Activated CD4-positive, alpha-beta T cell treated with anti-CD3 and anti-CD28 coated beads, Interleukin-10, Interleukin-2, amounts not matched to agents 100 ng/mL and 50 ng/mL, durations not matched to agents 16 hours and 8 hours (primary cell): ENCODE measurements at regions not wholly inside any gene's neighbourhood (a gene's known extent, or its start where the extent isn't known, plus 50 kb on each side); places are given as distances from the start of the nearest gene placed in this dataset.
A peak's percentile ranks its signal among the peaks of the same experiment; 100 is the strongest.
"Not testable (repeated sequence)": the region's sequence is repeated elsewhere in the genome, so short reads cannot be mapped to it uniquely, and the experiment has no call there.

Experiments
- DNase-seq: peaks from one replicate; pipeline ENCODE4 v3.0.0-alpha.2; 2020

- DNase-seq, result no peak
Measured at GRCh38 chrX:86887341-86887740, 630.3 kb upstream of the KLHL4 start.

DNA sequence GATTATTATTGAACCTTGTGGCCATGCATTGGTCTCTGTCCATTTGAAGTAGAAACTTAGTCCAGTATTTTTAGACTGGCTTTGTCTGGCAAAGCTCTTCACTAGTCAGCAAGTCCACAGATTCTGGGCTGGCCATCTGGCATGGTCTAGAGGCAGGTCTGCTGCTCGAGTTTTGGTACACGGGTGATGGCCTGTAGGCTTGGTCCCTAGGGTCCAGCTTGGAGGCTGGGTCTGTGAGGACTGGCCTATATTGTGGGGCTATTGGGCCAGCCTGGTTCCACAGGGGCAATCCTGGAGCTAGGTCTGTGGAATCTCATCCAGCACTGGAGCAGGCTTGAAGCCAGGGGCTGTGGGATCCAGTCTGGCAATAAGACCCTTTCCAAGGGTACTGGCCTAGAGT lies 607.6 kb upstream of the KLHL4 start:
- DNase-seq, result no peak

DNA sequence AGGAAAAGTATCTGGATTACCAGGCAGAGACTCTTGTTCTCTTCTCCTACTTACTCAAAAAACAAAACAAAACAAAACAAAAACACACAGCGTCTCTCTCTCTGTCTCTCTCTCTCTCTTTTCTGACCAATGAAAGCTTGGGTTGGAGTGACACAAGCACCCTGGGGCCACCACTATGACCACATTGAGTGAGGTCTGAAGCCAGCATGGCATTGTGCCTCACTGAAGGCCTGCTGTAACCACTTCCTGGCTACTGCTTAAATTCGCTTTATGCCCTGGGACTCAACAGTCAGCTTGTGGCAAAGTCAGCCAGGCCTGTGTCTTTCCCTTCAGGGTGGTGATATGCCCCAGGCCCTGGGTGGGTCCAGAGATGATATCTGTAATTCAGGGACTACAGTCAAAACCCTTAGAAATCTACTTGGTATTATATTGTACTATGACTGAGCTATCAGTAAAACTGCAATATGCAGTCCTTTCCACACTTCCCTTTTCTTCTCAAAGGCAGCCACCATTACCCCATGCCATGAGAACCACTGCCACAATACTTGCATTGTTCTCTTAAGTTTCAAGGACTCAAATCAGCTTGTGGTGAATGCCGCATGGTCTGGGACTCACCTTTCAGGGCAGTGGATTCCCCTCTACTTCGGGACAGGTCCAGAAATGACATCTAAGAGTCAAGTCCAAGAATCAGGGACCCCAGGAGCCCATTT lies 606.8 kb upstream of the KLHL4 start:
- no peak for DNase-seq

DNA sequence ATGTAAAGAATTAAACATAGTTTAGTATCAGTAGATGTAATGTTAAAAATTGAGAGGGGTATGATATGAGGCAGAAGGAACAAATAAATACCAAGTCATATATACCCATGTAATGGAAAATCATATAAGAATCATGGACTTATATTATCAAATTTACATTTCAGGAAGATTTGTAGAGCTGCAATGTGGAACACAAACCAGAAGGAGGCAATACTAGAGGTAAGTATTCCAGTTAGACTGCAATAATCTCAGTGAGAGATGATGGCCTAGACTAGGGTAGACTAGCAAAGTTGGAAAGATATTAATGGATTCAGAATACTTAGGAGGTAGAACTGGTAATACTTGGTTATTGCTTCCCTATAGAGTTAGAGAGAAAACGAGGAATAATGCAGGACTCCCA lies 603.0 kb upstream of the KLHL4 start:
- no peak for DNase-seq

DNA sequence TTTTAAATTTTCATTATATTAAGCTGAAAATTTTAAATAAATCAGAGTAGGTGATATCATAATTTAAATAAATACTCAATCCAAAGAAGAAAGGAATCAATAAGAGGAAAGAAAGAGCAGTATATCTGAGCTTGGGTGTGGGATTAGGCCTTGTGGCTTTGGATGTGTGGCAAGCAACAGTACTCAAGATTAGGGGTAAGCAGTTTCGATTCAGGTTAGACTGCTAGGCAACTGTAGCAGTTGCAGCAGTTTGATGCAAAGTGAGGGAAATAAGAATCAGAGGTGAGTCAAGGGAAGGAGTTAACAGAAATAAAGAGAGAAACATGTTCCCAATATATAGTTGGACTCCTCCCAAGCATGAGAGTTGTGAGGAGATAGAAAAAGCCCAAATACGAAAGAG lies 599.6 kb upstream of the KLHL4 start:
- DNase-seq, result no peak

DNA sequence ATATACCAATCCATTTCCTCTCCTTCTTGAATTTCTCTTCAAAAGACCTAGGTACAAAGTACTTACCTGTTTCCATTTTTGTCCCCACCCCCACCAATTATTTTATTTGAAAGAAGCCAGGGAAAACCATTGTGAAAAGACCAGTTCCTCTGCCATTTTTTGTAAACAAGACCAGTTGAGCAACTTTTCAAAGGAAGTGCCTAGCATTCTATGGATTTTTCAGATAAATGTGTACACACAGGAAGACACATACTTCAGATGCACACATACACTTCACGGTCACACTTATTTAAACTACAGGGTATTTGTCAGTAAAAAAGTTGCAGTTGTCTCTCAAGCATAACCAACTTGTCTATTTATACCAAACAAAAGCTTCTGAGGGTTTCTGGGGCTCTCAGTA lies 587.2 kb upstream of the KLHL4 start:
- no peak for DNase-seq

DNA sequence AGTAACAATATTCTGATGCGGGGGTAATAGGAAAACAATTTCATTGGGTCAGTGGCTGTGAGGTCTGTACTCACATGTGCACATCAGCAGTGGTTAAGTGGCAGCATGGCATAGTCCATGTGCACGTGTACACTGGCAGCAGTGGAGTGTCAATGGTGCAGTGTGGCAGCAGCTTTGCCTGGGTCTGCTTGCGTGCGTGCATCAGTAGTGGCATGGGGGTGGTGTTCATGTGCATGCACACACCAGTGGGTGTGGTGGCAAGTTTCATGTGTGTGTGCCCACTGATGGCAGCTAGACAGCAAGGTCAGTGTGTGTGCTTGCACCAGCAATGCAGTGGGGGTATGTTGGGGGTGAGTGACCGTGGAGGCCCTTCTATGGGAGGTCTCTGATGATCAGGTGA lies 581.6 kb upstream of the KLHL4 start:
- DNase-seq, result no peak

GRCh38 chrX:86946569-86946968 lies 571.0 kb upstream of the KLHL4 start:
- DNase-seq, result peak; percentile 37

- no peak for DNase-seq
Measured at GRCh38 chrX:86964321-86964720, 553.3 kb upstream of the KLHL4 start.

GRCh38 chrX:86981326-86981879 lies 536.2 kb upstream of the KLHL4 start:
- no peak for DNase-seq

DNA sequence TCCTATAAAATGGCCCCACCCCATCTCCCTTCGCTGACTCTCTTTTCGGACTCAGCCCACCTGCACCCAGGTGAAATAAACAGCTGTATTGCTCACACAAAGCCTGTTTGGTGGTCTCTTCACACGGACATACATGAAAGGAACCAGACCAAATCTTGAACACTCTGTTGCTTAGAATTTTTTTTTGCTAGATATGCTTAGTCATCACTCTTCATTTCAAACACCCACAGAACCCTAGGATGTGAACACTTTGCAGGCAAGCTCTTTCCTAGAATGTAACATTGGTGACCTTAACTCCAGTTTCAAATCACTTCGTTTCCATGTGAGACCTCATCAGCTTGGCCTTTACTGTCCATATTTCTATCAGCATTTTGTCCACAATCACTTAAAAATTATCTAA lies 530.3 kb upstream of the KLHL4 start:
- not testable (repeated sequence) for DNase-seq

GRCh38 chrX:87003031-87003430 lies 514.6 kb upstream of the KLHL4 start:
- DNase-seq, result no peak

DNA sequence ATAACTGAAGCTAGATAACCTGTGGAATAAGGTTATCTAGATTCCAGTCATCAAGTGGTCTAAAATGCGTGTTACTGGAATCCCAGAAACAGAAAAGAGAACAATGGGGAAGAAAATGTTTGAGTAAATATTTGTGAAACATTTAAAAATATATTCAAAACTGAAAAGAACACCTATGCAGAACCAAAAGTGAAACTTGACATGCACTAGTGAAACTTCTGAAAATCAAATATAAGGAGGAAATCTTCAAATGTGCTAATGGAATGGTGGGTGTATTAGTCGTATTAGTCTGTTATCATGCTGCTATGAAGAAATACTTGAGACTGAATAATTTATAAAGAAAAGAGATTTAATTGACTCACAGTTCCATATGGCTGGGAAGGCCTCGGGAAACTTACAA lies 512.4 kb upstream of the KLHL4 start:
- no peak for DNase-seq

DNA sequence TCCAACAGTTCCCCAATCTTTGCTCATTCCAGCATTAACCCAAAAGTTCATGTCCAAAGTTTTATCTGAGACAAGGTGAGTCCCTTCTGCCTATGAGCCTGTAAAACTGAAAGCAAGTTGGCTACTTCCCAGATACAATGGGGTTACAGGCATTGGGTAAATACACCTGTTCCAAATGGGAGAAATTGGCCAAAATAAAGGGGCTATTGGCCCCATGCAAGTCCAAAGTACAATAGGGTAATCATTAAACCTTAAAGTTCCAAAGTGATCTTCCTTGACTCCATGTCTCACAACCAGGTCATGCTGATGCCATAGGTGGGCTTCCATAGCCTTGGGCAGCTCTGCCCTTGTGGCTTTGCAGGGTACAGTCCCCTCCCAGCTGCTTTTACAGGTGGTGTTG lies 511.7 kb upstream of the KLHL4 start:
- DNase-seq, result no peak

DNA sequence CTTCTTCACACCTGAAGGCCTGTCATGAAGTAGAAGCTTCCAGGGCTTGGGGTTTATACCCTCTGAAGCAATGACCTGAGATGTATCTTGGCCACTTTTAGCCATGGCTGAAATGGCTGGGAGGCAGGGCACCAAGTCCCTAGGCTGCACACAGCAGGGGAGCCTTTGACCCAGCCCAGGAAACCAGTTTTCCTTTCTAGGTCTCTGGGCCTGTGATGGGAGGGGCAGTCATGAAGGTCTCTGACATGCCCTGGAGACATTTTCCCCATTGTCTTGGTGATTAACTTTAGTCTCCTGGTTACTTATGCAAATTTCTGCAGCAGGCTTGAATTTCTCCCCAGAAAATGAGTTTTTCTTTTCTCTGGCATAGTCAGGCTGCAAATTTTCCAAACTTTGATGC lies 511.0 kb upstream of the KLHL4 start:
- DNase-seq, result no peak

DNA sequence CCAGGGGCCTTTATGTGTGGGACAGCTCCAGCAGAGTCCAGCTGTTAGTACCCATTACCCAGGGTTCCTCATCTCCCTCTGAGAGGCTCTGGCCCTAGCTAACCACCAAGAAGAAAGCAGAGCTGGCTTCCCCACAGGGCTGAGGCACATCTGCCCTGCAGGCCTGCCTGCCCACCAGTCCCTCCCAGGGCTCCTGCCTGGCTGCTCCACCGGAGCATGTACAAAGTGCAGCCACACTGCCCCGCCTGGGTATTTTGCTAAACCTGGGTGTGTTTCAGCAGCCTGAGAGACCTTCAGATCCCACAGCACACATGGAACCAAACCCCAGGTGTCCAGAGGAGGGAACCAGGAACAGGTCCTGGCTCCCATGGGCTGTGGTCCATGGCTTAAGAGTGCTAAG lies 500.4 kb upstream of the KLHL4 start:
- no peak for DNase-seq

- not testable (repeated sequence) for DNase-seq
Measured at GRCh38 chrX:87033115-87033514, 484.5 kb upstream of the KLHL4 start.

DNA sequence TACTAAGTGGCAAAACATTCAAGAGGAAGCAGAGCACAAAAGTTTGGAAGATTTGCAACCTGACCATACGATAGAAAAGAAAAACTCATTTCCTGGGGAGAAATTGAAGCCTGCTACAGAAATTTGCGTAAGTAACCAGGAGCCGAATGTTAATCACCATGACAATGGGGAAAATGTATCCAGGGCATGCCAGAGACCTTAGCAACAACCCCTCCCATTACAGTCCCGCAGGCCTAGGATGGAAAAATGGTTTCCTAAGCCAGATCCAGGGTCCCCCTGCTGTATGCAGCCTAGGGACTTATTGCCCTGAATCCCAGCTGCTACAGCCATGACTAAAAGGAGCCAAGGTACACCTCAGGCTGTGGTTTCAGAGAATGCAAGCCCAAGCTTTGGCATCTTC lies 472.2 kb upstream of the KLHL4 start:
- no peak for DNase-seq

DNA sequence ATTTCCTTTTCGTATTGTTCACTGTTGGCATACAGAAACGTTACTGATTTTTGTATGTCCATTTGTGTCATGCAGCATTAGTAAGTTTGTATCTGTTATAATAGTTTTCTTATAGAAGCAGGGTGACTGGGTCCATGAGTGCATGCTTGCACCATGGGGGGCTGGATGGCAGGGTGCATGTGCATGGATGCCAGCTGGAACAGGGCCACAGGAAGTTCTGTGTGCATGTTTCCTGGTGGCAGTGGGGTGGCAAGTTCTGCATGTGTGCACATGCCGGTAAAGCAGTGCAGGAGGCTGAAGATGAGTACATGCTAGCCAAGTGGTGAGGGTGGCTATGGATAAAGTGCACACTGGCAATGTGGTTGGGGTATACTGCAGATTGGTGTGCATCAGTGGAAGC lies 468.0 kb upstream of the KLHL4 start:
- no peak for DNase-seq

GRCh38 chrX:87063642-87064041 lies 454.0 kb upstream of the KLHL4 start:
- DNase-seq, result no peak

GRCh38 chrX:87064502-87064901 lies 453.1 kb upstream of the KLHL4 start:
- no peak for DNase-seq

DNA sequence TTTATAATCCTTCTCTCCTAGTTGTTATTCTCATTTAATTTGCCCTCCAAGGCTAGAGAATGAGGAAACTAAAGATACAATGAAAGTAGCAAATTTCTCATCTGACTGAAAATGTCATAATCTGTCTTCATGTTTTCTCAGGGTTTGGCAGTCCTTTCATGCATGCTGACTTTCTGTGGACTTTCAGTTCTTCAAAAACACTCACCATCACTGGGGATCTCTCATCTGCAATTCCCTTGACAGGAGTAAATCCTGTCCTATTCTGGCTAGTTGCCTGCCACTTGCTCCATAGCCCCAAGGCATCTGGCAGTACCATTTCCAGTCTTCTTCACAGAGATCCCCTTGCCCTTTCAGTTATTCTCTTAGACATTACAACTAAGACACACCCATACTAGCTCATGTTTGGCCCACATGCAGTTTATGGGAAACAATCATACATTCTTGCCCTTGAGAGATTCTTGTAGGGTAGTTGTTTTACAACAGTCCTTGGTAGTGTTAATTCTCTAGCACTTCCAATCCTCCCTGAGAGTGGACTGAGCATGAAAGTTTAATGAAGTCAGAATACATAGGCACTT lies 449.7 kb upstream of the KLHL4 start:
- no peak for DNase-seq

DNA sequence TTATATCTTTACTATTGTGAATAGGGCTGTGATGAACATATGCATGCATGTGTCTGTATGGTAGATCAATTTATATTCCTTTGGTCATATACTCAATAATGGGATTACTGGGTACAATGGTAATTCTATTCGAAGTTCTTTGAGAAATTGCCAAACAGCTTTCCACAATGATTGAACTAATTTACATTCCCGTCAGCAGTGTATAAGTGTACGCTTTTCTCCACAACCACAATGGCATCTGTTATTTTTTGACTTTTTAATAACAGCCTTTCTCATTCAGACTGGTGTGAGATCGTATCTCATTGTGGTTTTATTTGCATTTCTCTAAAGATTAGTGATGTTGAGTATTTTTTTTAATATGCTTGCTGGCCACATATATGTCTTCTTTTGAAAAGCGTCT lies 439.4 kb upstream of the KLHL4 start:
- no peak for DNase-seq

- no peak for DNase-seq
Measured at GRCh38 chrX:87098477-87098876, 419.1 kb upstream of the KLHL4 start.

DNA sequence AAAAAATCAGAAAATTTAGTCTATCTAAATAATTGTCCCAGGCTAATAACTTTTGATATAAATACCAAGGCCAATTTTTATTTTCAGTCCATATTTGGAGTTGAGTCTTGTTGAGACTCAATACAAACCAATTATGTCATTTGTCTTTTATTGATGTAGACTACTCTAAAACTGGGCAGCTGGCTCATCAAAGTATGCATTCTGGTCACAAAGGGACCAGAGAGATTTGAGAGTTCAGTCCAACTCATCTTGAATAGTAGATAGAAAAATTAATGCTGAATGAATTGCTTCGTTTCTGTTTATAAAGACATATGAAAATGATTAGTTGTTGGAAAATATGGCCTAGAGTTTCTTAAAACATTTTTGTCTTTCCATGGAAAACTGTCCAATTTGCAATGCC lies 412.5 kb upstream of the KLHL4 start:
- no peak for DNase-seq
